ENCODE measurements at regions not wholly inside any gene's neighbourhood (a gene's known extent, or its start where the extent isn't known, plus 50 kb on each side); places are given as distances from the start of the nearest gene placed in this dataset.
"Not testable (repeated sequence)": the region's sequence is repeated elsewhere in the genome, so short reads cannot be mapped to it uniquely, and the experiment has no call there.

DNA sequence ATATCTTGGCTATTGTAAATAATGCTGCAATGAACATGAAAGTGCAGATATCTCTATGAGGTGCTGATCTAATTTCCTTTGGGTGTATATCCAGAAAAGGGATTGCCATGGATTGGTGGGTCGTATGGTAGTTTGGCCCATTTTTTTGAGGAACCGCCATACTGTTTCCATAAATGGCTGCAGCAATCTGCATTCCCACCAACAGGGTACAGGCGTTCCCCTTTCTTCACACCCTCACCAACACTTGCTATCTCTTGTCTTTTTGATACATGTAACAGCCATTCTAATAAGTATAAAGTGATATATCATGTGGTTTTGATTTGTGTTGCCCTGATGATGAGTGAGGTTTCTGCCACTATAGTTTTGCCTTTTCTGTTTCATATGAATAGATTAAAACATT lies 146.7 kb downstream of the NR2F2 start:
- no peaks in the 10 kb centered on the region for H3K4me1 Mint-ChIP-seq
- no peak overlapping the region for H3K4me3 Mint-ChIP-seq
- no peak for DNase-seq (ENCODE audit: low spot score in 2 of 2)
- H3K9me3 Mint-ChIP-seq: no peaks in the 10 kb centered on the region
- ATAC-seq: no peak
- no peak overlapping the region for H3K27ac Mint-ChIP-seq
- no peaks in the 10 kb centered on the region for H3K36me3 Mint-ChIP-seq

DNA sequence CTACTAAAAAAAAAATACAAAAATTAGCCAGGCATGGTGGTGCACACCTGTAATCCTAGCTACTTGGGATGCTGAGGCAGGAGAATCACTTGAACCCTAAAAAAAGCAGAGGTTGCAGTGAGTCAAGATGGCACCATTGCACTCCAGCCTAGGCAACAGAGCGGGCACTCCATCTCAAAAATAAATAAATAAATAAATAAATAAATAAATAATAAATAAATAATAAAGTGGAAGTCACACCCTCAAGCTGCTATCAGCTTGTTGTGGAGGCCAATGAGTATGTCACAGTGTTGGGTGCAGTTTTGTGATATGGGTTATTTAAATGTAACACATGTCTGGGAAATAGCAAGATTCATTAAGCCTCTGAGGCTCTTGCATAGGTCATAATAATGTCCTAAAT lies 153.9 kb downstream of the NR2F2 start:
- not testable (repeated sequence) for H3K9me3 Mint-ChIP-seq; ATAC-seq; H3K36me3 Mint-ChIP-seq; DNase-seq (ENCODE audit: low spot score in 2 of 2); H3K4me3 Mint-ChIP-seq; H3K27ac Mint-ChIP-seq; H3K4me1 Mint-ChIP-seq

DNA sequence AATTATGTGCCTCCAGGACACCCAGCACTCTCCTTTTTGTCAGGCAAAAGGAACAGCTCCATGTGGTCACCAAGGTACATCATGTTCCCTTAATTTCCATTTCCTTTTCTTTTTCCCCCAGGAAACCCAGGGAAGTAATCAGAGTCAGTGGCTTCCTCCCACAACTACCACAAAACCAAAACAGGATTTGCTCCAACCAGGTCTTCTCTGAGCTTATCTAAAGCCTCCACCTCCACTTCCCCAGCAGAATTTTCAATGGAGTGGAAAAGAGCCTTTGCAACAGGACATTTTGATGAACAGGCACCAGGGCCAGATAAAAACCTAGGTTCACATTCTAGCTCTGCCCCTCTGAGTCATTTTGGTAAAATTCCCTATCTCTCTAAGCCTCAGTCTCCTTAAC lies 154.3 kb downstream of the NR2F2 start:
- H3K27ac Mint-ChIP-seq: no peak overlapping the region
- H3K4me3 Mint-ChIP-seq: no peak overlapping the region

DNA sequence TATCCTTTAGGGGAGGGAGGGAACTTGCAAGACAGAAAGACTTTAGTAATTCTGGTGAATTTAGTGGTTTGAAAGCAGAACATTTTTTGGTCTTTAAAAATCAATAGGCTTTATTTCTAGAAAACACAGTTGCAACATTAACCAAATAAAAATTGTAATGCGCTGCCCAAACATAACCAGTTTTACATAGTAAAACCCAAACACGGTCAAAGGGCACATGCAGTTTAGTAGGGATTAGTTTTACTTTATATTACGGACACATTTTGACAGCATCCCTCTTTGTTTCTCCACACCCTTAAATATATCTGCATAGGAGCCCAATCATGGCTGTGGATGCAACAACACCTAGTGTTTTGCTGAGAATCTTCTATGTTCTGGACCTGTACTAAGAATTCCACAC lies 156.7 kb downstream of the NR2F2 start:
- Mint-ChIP-seq H3K9me3 (peaks cover 3% of the 10 kb centered on the region), H3K27ac (no peak overlapping the region), H3K4me3 (no peak overlapping the region), H3K36me3 (no peaks in the 10 kb centered on the region), H3K4me1 (no peaks in the 10 kb centered on the region)
- ATAC-seq (no peak), DNase-seq (ENCODE audit: low spot score in 2 of 2) (no peak)

More for the DNA sequence above, 154.3 kb downstream of the NR2F2 start:
- ATAC-seq (no peak), DNase-seq (ENCODE audit: low spot score in 2 of 2) (no peak)
- H3K4me1 Mint-ChIP-seq: no peaks in the 10 kb centered on the region
- no peaks in the 10 kb centered on the region for H3K9me3 Mint-ChIP-seq
- H3K36me3 Mint-ChIP-seq: no peaks in the 10 kb centered on the region

DNA sequence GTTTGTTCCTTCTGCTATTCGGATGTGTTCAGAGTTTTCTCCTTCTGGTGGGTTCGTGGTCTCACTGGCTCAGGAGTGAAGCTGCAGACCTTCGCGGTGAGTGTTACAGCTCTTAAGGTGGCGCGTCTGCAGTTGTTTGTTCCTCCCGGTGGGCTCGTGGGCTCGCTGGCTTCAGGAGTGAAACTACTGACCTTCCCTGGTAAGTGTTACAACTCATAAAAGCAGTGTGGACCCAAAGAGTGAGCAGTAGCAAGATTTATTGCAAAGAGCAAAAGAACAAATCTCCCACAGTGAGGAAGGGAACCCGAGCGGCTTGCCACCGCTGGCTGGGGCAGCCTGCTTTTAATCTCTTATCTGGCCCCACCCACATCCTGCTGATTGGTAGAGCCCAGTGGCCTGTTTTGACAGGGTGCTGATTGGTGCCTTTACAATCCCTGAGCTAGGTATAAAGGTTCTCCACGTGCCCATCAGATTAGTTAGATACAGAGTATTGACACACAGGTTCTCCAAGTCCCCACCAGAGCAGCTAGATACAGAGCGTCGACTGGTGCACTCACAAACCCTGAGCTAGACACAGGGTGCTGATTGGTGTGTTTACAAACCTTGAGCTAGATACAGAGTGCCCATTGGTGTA lies 160.7 kb downstream of the NR2F2 start:
- H3K27ac Mint-ChIP-seq; ATAC-seq; DNase-seq (ENCODE audit: low spot score in 2 of 2); H3K4me3 Mint-ChIP-seq; H3K4me1 Mint-ChIP-seq; H3K36me3 Mint-ChIP-seq: not testable (repeated sequence)
- H3K9me3 Mint-ChIP-seq: peaks cover 10% of the 10 kb centered on the region

DNA sequence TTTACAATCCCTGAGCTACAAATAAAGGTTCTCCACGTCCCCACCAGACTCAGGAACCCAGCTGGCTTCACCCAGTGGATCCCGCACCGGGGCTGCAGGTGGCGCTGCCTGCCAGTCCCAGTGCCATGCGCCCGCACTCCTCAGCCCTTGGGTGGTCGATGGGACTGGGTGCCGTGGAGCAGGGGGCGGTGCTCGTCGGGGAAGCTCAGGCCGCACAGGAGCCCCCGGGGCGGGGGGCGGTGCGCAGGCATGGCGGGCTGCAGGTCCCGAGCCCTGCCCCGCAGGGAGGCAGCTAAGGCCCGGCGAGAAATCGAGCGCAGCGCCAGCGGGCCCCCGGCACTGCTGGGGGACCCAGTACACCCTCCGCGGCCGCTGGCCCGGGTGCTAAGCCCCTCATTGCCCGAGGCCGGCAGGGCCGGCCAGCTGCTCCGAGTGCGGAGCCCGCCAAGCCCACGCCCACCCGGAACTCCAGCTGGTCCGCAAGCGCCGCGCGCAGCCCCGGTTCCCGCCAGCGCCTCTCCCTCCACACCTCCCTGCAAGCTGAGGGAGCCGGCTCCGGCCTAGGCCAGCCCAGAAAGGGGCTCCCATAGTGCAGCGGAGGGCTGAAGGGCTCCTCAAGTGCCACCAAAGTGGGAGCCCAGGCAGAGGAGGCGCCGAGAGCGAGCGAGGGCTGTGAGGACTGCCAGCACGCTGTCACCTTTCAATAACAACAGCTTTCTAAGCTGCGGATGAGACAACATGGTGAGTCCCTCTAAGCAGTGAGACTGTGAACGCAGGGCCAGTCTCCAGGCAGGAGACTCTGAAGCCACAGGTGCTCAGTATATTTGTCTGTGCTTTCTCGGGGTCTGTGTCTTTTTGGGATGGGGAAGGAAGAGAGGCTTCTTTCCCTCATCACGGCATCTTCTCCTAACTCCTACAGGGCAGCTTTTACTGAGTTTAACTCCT lies 161.5 kb downstream of the NR2F2 start:
- H3K4me1 Mint-ChIP-seq; H3K27ac Mint-ChIP-seq; H3K36me3 Mint-ChIP-seq; DNase-seq (ENCODE audit: low spot score in 2 of 2); ATAC-seq; H3K4me3 Mint-ChIP-seq: not testable (repeated sequence)
- H3K9me3 Mint-ChIP-seq: peaks cover 13% of the 10 kb centered on the region

DNA sequence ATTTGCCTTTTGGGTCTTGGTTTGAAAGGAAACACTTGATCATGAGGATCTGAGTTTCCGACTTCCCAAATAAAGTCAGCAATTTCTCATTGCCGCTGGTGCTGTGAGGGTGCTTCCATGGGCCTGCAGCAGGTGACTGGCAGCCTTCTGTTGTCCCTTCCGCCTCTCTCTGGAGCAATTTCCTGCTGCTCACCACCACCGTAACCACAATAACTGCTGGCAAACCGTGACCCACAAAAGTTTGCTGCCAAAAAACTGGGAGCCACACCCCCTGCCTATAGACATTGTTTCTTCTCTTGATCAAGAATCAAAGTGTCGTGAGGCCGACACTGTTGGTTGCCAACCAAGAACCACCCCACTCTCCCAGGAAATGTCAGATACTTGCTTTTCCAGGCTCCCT lies 164.0 kb downstream of the NR2F2 start:
- no peak for DNase-seq (ENCODE audit: low spot score in 2 of 2)
- Mint-ChIP-seq H3K4me1 (no peaks in the 10 kb centered on the region), H3K9me3 (peaks cover 16% of the 10 kb centered on the region), H3K36me3 (no peaks in the 10 kb centered on the region), H3K27ac (no peak overlapping the region), H3K4me3 (no peak overlapping the region)
- ATAC-seq: no peak

DNA sequence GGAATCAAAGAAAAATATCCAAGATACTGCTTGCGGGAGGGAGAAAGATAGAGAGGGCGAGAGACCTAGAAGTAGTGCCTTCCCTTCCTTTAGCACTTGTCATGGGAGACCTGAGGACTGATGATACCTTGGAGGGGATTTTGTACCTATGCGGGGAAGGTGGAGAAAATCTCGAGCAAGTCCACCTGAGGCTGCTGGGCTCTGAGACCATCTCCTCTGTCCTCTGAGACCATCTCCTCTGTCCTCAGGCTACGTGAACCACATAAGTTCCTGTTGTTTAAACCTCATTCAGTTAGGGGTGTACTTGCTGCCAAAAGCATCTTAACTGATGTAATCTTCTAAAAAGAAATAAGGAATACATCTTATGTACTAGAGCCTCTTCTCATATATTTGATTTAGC lies 164.9 kb downstream of the NR2F2 start:
- no peaks in the 10 kb centered on the region for H3K4me1 Mint-ChIP-seq
- H3K9me3 Mint-ChIP-seq: peaks cover 16% of the 10 kb centered on the region
- H3K27ac Mint-ChIP-seq: no peak overlapping the region
- no peak overlapping the region for H3K4me3 Mint-ChIP-seq
- ATAC-seq (no peak), DNase-seq (ENCODE audit: low spot score in 2 of 2) (no peak)
- no peaks in the 10 kb centered on the region for H3K36me3 Mint-ChIP-seq

DNA sequence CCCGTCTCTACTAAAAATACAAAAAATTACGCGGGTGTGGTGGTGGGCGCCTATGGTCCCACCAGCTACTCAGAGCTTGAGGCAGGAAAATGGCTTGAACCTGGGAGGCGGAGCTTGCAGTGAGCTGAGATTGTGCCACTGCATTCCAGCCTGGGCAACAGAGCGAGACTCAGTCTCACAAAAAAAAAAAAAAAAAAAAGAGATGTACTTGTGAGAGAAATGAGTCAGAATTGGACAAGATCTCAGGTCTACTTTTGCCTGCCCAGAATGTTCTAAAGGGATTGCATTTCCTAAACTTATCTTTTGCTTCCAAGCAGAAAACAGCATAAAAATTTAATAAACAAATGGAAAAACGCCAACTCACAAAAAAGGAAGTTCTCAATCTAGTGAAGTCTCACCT lies 167.5 kb downstream of the NR2F2 start:
- H3K4me1 Mint-ChIP-seq: no peaks in the 10 kb centered on the region
- H3K4me3 Mint-ChIP-seq: no peak overlapping the region
- H3K27ac Mint-ChIP-seq: no peak overlapping the region
- H3K9me3 Mint-ChIP-seq: peaks cover 13% of the 10 kb centered on the region
- DNase-seq (ENCODE audit: low spot score in 2 of 2): no peak
- ATAC-seq: no peak
- H3K36me3 Mint-ChIP-seq: no peaks in the 10 kb centered on the region

DNA sequence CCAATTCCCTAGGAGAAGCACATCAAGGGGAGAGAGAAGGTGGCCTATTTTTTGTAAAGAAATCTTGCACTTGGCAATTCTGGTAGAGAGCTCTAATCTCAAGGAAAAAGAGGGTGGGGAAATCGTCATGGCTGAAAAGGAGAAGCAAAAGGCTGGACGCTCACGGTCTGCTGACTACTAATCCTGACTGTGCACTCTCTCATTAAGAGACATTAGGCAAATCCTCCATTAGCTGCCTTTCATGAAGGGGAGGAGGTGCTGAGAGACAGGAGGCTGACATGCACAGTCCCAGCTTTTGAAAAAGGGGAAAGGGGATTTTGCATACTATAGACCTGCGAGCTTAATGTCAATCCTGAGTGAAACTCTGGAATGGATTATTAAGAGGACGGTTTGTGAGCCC lies 170.0 kb downstream of the NR2F2 start:
- DNase-seq (ENCODE audit: low spot score in 2 of 2): no peak
- no peaks in the 10 kb centered on the region for H3K36me3 Mint-ChIP-seq

DNA sequence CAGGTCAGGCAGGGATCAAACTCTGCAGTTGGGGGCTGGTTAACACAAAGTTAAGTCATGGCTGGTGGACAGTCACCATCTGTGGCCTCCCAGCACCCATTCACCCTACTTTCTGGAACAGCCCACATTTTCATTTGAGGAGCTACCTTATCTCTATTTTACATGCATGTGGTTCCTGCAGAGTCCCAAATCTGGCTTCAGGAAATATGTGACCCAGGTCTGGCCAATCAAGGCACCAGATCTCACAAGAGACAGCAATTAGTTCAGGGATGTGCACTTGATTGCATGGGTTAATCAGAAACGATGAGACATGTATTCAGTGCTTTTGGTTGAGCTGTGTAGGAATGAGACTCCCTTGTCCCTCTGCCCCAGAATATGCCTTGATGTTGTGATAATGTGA lies 170.9 kb downstream of the NR2F2 start:
- no peak for DNase-seq (ENCODE audit: low spot score in 2 of 2)
- Mint-ChIP-seq H3K9me3 (peaks cover 11% of the 10 kb centered on the region), H3K4me3 (no peak overlapping the region), H3K4me1 (no peaks in the 10 kb centered on the region), H3K36me3 (no peaks in the 10 kb centered on the region), H3K27ac (no peak overlapping the region)
- no peak for ATAC-seq

More for the DNA sequence above, 170.0 kb downstream of the NR2F2 start:
- Mint-ChIP-seq H3K4me3 (no peak overlapping the region), H3K9me3 (peaks cover 11% of the 10 kb centered on the region), H3K27ac (no peak overlapping the region), H3K4me1 (no peaks in the 10 kb centered on the region)
- no peak for ATAC-seq

DNA sequence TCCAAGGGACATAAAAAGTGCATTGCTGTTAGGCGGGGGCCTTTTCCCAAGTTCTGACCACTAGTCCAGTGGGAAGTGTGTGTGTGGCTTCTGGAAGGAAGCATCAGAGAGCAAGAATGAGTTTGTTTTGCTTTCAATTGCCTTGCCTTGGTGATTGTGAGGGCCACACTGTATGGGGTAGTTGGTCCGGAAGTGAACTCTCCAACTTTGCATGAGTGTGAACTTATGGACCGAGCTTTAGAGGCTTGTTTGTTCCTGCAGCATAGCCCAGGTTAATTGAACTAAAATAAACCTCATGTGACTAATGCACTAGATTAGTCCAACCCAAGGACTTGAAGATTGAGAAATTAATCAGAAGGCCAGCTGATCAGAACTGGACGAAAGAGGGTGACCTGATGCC lies 171.7 kb downstream of the NR2F2 start:
- H3K4me3 Mint-ChIP-seq: no peak overlapping the region
- no peaks in the 10 kb centered on the region for H3K4me1 Mint-ChIP-seq
- ATAC-seq (no peak), DNase-seq (ENCODE audit: low spot score in 2 of 2) (no peak)
- peaks cover 7% of the 10 kb centered on the region for H3K9me3 Mint-ChIP-seq
- H3K27ac Mint-ChIP-seq: no peak overlapping the region
- no peaks in the 10 kb centered on the region for H3K36me3 Mint-ChIP-seq

DNA sequence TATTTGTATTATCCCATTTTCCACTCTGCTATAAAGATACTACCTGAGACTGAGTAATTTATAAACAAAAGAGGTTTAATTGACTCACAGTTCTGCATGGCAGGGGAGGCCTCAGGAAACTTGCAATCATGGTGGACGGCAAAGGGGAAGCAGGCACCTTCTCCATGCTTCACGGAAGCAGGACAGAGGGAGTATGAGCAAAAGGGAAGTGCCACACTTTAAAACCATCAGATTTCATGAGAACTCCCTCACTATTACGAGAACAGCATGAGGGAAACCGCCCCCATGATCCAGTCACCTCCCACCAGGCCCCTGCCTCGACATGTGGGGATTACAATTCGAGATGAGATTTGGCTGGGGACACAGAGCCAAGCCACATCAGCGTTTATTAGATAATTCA lies 172.8 kb downstream of the NR2F2 start:
- Mint-ChIP-seq H3K36me3 (no peaks in the 10 kb centered on the region), H3K27ac (no peak overlapping the region), H3K4me1 (no peaks in the 10 kb centered on the region), H3K9me3 (peaks cover 5% of the 10 kb centered on the region), H3K4me3 (no peak overlapping the region)
- DNase-seq (ENCODE audit: low spot score in 2 of 2): no peak
- ATAC-seq: no peak

DNA sequence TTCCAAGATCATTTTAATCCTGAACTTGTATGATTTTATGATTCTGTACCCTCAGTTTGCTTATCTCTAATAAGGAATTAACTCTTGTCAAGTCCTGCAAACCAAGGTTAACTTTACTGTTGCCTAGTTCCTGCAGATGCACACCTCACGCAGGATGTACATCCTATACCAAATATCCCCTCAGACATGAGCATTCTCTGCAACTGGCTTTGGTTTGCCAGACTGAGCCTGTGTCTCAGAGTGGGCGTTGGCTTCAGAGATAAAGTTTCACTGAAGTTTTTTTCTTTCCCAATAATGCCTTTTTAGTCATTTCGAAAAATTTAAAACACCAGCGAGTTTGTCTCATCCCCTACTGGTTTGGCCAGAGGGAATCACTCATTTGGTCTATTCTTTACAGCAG lies 173.9 kb downstream of the NR2F2 start:
- Mint-ChIP-seq H3K9me3 (peaks cover 5% of the 10 kb centered on the region), H3K4me1 (no peaks in the 10 kb centered on the region), H3K4me3 (no peak overlapping the region), H3K27ac (no peak overlapping the region), H3K36me3 (no peaks in the 10 kb centered on the region)
- DNase-seq (ENCODE audit: low spot score in 2 of 2): no peak
- ATAC-seq: no peak

DNA sequence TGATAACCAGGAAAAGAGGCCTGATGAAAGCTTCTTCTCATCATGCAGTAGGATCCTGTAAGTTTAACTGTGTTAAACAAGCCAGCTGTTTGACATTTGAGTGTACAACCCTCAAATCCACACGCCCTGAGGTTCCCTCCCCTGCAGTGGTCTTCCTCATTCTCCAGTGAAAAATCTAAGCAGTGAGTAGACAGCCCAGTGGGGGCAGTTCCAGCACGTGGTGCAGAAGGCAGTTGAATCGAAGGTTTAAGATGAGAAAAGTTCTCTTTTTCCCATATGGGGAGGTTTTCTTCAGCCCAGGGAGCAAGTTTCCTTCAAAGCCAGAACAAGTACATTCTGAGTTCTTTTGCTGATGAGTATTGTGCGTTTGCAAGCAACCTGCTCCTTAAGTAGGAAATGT lies 174.5 kb downstream of the NR2F2 start:
- no peak overlapping the region for H3K4me3 Mint-ChIP-seq
- H3K27ac Mint-ChIP-seq: no peak overlapping the region
- no peaks in the 10 kb centered on the region for H3K36me3 Mint-ChIP-seq
- no peak for DNase-seq (ENCODE audit: low spot score in 2 of 2)
- ATAC-seq: no peak
- H3K9me3 Mint-ChIP-seq: peaks cover 5% of the 10 kb centered on the region
- H3K4me1 Mint-ChIP-seq: no peaks in the 10 kb centered on the region

DNA sequence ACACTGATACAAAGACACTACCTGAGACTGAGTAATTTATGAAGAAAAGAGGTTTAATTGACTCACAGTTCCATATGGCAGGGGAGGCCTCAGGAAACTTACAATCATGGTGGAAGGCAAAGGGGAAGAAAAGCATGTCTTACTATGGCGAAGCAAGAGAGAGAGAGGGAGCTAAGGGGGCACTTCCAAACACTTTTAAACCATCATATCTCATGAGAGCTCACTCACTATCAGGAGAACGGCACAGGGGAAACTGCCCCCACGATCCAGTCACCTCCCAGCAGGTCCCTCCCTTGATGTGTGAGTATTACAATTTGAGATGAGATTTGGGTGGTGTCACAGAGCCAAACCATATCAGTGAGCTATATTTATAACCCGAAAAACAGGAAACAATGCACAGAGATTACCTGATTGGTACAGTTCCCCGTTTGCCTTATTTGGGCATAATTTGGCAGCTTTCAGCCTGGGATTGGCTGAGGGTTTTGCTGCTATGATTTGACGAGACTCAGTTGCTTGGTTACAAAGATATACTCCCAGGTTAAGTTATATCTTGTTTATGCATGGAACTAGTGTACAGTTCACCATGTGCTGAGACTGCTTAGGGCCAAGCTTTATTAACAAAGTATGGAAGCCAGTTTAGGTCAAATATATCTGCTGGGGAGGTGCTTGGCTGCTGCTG lies 184.2 kb downstream of the NR2F2 start:
- Mint-ChIP-seq H3K36me3 (no peaks in the 10 kb centered on the region), H3K4me3 (no peak overlapping the region), H3K9me3 (peaks cover 24% of the 10 kb centered on the region), H3K27ac (no peak overlapping the region), H3K4me1 (no peaks in the 10 kb centered on the region)
- no peak for ATAC-seq
- DNase-seq (ENCODE audit: low spot score in 2 of 2): no peak

All from stimulated activated effector memory CD8-positive, alpha-beta T cell treated with anti-CD3 and anti-CD28 coated beads, Interleukin-12 subunit alpha, Interleukin-12 subunit beta, amount 100 ng/mL, for 72 hours (primary cell).